NCI-H146 treated with DMSO at 0.1 percent for 48 hours (cell line): ENCODE measurements at regions not wholly inside any gene's neighbourhood (a gene's known extent, or its start where the extent isn't known, plus 50 kb on each side); places are given as distances from the start of the nearest gene placed in this dataset.

Experiments
- DNase-seq: peaks from one replicate; lab custom pipeline; 2025; ENCODE audit not compliant: unreplicated experiment; lab: John Stamatoyannopoulos, UW

DNA sequence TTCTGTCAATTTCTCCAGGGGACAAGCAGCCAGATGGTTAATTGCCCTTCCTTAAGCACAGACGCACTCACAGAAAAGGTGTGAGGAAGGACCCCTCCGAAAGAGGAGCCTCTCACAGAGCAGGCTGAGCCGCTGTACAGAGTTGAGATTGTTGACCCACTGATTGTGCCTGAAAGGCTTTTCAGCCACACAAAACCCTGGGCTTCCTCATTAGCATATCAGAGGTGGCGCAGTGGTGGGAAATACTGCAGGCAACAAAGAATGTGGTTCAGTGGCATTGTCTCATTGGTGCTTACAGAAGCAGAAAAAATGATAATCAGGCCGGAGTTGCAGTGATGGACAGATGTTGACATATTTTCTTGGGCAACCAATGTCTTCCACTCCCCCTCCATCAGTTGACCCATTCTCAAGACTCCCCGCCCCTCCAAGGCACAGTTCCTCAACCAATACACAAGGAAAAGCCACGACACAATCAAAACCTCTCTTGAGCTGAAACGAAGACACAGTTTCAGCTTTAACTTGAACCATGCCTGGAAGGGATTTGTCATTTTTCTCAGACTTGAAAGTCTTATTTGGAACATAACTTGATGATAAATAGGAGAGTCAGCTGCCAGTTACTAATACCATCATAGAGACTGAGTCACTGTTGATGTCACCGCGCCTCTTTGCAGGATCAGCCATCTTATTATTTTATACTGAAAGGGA, 53.1 kb downstream of the ATXN3L start:
- no peak for DNase-seq

DNA sequence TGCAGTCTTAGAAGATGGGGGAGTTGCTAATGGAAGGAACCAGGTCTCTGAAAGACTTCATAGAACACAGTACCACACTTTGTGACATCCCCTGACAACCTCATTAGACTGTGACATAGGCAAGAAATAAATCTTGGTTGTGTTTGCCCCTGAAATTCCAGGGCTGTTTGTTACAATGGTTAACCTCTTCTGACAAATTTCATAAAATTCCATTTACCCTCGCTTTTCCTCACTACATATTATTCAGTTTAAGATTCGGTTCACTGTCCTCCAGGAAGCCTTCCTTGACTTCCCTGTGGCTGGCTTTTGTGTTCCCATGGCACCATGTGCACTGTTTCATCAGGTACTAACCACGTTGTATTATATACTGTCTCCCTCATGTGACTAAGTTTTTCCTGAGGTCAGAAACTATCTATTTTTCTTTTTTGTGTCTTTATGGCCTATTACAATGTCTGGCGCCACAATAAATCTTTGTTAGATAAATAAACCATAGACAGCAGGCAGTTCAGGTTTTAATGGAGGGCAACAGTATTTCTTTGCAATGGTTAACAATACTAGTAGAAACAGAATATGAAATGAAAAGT, 54.2 kb downstream of the ATXN3L start:
- no peak for DNase-seq

DNA sequence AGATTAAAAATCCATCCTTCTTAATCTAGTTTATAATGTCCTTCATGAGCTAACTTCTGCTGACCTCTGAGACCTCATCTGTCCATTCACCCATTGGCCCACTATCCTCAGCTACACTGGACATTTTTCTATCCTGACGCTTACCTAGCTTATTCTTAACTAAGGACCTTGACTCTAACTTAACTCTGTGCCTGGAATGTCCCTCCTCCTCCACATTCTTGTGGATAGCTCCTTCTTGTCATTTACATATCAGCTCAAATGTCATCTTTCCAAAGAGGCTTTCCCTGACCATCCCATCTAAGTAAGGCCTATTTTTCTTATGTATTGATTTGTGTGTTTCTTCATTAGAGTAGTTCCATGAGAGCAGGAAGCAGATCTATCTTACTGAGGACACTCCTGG, 54.7 kb downstream of the ATXN3L start:
- no peak for DNase-seq

DNA sequence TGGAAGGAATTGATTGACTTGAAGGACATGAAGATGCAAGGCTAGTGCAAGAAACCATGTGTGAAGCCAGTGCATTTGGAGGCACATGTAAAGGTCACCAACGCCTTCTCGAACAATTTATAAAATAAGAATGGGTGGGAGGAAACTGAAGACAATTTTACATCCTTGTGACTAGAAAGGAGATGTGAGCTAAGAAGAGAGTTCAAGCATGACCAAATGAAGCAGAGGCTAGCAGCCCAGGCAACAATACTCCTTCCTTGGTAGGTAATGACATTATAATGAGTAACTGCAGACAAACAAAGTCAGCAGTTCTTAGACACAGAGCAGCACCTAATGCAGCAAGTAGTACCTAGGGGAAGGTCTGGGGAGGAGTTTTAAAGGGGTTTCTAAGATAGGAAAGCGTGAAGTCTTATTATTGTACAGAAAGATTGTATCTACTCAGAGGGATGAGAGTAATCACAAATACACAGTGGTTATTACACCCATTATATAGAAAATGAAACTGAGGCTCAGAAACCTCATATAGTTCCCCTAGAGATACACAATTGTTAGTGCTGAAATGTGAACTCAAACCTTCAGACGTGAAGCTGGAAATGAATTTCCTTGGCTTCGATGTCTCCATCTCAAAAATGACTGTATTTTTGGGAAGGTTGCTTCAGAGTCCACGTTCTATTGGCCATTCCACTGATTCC, 56.1 kb downstream of the ATXN3L start:
- no peak for DNase-seq

DNA sequence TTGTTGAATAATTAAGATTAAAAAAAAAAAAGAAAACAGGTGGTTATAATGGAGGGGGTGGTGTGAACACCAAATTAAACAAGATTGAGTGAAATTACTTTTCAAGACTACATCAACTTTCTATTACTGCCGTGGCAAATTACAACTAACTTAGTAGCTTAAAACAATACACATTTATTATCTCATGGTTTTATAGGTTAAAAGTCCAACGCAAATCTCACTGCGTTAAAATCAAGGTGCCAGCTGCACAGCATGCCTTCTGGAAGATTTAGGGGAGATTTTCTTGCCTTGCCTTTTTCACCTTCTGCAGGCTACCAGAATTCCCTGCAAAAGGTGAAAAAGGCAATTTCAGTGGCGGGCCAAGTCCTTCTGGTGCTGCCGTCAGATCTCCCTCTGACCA, 58.5 kb downstream of the ATXN3L start:
- DNase-seq, result no peak

DNA sequence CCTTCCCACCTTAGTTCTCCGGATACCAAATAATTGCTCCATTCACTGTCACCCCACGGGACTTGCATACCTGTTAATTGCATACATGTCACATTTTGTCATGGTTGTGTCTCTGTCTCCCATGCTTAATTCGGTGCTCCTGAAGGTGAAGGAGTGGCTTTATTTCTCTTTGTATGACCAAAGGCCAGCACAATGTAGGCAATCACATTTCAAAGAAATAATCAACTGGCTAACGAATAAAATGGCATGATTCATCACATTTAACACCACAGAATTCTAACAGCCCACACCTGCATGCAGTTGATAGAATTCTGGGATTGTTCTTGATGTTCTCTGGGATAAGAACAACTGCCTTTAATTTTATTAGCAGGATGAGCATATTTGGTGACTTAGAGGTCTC, 59.3 kb downstream of the ATXN3L start:
- DNase-seq, result no peak

DNA sequence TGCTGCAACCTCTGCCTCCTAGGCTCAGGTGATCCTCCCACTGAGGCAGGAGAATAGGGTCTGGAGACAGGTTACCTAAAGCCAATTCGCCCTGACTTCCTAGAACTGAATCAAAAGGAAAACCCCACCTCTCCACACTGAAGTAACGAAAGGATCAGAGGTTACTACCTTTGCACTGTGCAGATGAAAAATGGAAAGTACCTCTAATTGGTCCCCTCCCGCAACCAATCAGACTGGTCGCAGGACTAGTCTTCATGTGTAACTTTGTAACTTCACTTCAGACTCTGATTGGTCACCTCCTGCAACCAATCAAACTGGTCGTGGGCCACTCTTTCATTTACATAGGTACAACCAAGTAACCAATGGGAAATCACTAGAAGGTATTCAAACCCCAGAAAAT, 61.1 kb downstream of the ATXN3L start:
- no peak for DNase-seq

DNA sequence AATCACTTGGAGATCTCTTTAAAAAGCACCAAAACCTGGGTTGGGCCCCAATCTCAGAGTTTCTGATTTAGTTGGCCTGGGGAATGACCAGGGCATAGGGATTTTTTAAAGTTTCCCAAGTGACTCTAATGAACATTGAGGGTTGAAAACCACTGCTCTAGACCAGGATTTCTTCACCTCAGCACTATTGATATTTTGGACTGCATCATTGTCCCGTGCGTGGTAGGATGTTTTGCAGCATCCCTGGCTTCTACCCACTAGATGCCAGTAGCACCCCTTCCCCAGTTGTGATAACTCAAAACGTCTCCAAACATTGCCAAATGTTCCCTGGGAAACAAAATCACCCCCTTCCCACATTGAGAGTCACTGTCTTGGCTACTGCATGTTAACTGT, 61.8 kb downstream of the ATXN3L start:
- no peak for DNase-seq

DNA sequence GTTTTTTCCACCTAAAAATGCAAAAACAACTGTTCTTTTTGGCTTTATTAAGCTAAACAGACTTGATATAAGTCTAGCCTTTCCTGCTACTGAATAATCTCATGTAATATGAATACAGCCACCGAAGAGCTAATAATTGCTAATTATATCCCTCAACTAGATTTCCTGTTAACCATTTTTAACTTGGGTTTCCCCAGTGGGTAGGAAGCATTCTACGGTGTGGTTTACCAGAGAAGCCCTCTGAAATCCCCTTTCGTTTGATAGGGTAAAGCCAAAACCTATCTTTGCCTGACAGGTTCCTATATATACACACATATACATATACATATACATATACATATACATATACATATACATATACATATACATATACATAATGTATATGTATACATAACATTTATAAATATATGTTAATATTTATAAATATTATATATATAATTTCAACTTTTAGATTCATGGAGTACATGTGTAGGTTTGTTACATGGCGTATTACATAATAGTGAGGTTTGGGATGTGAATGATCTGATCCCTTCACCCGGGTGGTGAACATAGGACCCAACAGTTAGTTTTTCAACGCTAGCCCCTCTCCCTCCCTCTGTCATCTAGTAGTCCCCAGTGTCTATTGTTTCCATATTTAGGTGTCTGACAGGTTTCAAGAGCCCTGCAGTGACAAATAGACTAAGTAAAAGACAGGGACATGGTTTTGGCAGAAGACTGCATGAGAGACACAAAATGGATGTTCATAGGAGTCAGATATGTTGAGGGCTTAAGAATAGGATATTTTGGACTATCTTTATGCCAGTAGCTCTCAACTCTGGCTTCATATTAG, 62.4 kb downstream of the ATXN3L start:
- DNase-seq, result no peak

DNA sequence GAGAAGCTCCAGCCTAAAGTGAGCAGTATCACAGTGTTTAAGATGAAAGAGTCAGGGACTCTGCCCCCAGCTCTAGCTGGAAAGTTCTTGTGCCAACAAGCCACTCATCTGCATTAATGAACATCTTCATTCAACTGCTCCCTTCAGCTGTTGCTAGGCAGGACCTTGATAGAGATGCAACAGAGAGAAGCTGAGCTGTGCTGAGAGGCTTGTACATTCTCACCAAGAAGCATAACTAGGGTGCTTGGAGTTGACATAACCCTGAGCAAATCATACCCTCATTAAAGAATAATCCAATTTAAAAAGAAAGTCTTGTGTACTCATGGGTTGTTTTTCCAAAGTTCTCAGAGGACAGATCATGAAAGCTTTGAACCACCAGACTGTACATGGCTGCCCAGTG, 63.2 kb downstream of the ATXN3L start:
- no peak for DNase-seq

DNA sequence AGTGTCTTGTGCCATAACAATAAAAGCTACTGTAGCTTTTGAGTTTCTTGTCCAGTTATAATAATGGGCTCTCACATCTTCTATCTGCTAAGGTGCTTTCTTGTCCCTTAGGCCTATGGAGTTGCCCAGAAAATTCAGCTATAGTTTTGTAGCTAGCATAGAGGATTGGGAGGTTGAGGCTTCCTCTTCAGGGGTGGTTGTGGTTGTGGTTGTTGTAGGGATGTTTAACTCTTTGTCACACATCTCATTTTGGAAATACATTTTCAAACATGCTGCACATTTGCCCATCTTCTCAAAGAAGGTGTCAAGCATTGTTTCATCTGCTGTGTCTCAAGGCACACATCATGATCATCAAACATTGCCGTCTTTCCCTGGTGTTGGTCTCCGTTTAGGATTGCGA, 65.0 kb downstream of the ATXN3L start:
- no peak for DNase-seq

DNA sequence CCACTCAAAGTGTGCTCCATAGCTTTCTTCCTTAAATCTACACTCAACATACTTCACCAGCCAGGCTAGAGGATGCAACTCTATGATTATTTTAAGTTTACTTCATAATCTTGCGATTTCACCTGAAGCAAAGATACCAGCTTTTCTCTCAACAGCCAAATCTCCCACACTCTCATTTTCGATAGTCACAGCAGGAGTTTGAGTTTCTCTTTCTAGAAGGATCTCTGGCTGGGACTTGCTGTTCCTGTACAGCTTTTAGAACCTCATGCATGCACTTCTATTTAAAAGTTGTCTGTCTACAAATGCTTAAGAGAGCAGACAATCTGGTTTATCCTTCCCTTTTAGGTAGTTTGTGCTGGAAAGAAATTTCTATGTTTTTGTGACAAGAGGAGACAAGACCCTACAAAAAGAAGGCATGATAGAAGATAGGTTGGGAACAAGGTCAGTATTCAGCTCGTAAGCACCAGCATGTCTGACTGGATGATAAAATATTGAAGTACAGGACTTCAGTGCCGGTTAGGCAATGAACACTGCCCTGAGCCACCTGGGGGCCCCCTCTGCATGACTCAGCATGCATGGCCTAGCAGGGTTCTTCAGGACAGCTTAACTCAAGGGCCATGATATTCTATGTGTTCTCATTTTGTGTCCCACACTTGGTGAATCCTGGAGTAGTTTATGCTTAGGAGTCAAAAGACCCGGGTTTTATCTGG, 65.6 kb downstream of the ATXN3L start:
- no peak for DNase-seq

DNA sequence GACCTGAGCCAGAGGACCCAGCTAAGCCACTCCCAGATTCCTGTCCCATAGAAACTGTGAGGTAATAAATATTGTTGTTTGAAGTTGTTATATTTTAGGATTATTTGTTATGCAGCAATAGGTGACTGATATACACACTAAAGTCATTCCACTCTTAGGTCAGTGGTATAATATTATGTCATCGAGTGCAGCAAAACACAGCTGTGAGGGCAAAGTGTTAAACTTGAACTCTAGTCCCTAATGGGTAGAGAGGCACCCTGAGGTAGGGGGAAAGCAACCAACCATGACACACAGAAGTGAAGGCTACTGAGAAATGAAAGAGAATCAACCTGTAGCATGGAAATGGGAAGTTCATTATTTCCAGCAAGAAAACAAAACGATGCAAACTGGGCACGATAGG, 66.6 kb downstream of the ATXN3L start:
- DNase-seq, result no peak

DNA sequence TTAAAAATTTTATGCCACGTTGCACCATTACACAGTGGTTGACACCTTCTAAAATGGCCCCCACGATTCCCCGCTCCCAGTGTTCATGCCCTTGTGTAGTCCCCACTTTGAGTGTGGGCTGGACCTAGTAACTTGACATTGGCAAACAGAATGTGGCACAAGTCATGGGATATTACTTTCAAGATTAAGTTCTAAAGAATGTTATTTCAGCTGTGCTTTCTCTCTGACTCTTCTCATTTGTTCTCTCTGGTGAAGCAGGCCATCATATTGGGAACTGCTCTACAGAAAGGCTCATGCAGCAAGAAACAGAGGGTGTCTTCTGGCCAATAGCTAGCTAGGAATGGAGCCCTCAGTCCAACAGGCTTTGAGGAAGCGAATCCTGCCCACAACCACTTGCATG, 67.1 kb downstream of the ATXN3L start:
- no peak for DNase-seq

DNA sequence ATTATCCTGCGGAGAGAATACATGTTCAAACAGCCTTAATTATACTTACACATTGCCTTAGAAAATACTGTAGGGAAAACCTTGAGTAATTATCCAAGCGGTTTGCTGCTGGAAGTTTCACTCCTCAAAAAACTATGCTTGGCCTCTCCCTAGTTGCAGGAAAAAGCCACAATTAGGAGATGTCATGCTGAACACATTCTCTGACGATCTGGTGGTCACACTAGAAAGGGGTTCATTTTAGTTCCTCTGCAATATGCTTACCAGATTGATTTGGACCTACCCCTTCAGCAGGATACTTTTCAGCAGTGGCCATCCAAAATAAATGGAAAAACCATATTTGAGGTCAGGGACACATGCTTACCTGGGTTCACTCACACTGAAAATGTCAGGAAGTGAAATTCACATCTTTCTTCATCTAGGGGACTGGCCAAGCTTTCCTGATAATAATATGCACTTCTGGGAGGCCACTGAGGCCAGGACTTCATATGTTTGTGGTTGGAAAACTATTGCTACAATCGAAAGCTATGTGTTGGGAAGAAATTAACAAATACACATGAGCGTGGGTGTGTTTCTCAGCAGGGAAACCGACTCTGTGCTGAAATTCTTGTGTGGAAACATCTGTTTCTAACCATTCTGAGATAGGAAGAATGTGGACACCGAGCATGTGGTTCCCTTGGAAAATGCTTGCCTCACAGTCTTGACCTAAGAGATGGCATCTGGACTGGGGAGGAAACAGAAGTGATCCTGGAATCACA, 68.8 kb downstream of the ATXN3L start:
- no peak for DNase-seq

DNA sequence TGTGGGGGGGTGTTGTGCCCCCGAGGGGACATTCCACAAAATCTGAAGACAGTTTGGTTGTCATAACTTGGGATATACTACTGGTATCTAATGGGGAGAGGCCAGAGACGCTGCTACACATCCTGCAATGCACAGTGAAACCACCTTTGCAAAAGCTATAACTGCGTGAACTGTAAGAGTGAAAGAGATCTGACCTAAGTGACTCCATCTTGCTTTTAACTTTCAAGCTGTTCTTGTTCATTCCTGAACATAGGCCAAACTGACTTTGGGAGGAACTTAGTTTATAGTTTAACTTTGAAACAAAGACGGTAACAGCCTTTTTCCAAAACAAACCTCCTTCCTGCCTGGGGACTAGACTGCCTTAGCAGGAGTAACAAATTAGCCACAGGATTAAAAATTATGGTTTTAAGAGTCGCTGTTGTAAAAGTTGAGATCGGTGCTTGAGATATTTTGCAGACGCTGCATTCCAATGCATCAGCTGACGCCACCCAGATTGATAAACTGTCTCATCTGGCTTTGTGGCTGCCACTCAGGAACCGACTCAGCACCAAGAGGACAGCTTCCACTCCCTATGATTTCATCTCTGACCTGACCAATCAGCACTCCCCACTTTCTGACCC, 70.9 kb downstream of the ATXN3L start:
- no peak for DNase-seq

DNA sequence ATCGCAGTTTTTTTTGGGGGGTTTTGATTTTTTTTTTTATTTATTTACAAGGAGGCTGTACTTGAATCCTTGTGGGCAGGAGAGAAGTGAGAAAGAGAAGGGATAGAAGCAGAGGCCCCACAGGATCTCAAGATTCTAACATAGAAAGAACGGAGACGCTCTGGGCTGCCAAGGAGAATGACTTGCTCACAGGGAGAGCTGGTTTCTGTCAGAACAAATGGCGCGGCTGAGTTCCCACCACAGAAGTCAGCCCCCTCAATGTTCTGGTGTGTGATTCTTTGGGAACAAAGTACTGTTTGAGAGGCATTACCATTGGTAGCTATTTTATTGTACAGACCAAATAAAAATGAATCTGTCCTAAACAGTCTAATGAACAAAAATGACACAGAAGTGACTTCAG, 80.6 kb downstream of the ATXN3L start:
- no peak for DNase-seq

DNA sequence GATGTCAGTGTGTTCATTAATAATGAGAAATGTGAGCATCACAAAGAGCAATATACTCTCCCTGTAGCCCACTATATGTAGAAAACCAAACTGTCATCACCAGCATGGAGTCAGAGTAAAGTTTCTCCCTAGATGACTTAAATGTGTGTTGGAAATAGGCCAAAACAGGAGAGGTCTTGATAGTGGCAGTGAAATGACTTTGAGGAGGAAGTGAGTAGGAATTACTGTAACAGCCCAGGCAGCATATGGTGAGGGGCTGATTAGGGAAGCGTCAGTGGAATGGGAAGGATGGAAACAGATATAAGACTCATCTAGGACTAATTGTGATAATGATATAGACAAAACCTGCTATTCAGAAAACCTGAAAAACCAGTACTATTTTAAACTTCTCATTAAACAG, 83.9 kb downstream of the ATXN3L start:
- DNase-seq, result no peak

DNA sequence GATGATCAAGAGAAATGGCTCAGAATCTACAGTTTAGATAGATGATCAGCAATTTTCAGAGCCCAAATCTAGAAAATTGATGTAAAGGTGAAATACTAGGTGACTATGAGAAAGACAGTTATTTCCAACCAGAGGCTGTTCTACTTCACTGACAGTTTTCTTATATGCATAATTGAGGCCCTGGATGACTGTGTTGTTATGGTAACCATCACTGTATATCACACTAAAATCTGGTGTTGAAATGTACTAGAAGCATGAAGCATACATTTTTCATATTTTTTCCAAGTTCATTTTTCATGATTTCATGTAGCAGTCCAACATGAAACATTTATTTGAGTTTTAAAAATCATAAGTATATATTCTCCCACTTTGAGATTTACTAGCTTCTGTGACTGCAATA, 87.4 kb downstream of the ATXN3L start:
- no peak for DNase-seq

DNA sequence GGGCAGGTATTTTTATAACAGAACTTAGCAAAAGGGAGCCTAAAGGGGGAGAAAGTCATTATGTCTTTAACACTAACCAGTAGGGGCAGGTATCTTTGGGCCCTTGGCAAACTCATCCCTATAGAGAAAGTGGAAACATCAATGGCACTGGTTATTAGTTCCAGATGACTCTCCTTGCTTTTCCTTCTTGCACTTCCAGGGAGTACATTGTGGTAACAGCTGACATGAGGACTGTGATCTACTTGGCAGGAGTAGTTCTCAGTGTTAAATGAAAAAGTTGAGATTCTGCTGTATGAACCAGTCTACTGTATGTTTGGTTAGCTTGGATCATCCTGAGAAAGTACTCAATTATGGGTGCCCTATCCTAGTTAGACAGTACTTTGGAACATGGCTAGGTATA, 93.6 kb downstream of the ATXN3L start:
- DNase-seq, result no peak
